Sigmoid colon (tissue), 6 donors: ENCODE measurements at regions not wholly inside any gene's neighbourhood (a gene's known extent, or its start where the extent isn't known, plus 50 kb on each side); places are given as distances from the start of the nearest gene placed in this dataset.

Experiments
- DNase-seq: peaks from one replicate; pipeline ENCODE4 v3.0.0-alpha.2; 2019
- H3K27ac ChIP-seq, 4 donors: fragments of 200-600 bp; sonication (generic); one replicate each; pipeline ENCODE4 v1.5.1; 2016 to 2019; ENCODE audit warnings: mild to moderate bottlenecking in 1 of 4
- H3K27me3 ChIP-seq, 3 donors: fragments of 200-600 bp; sonication (generic); one replicate each; pipeline ENCODE4 v1.5.1; 2019; ENCODE audit warnings: mild to moderate bottlenecking in 1 of 3
- H3K36me3 ChIP-seq, 4 donors: fragments of 200-600 bp; sonication (generic); one replicate each; pipeline ENCODE4 v1.5.1; 2016 to 2019
- H3K4me1 ChIP-seq, 4 donors: fragments of 200-600 bp; sonication (generic); one replicate each; pipeline ENCODE4 v1.5.1; 2017 to 2019
- H3K4me3 ChIP-seq, 4 donors: fragments of 200-600 bp; sonication (generic); one replicate each; pipeline ENCODE4 v1.5.1; 2017 to 2019; ENCODE audit warnings: mild to moderate bottlenecking in 2 of 4, moderate library complexity in 1 of 4
- H3K9me3 ChIP-seq, 4 donors: fragments of 200-600 bp in 3 of 4; sonication (generic) in 3 of 4; one replicate each; pipeline versions ENCODE4 v1.5.1 to v1.6.1; 2013 to 2019
- EP300 ChIP-seq, 4 donors: sonication (generic); formaldehyde crosslinking; IDR thresholded peaks; one replicate each; pipeline ENCODE4 v1.6.1; 2017; ENCODE audit warnings: antibody characterized with exemption in 4 of 4
- POLR2A ChIP-seq, 2 donors: fragments of 450-650 bp; IDR thresholded peaks; one replicate each; pipeline ENCODE4 v1.6.1; 2016; ENCODE audit warnings: antibody characterized with exemption in 2 of 2, mild to moderate bottlenecking in 2 of 2, moderate library complexity in 2 of 2
- POLR2AphosphoS5 ChIP-seq, 4 donors: sonication (generic); formaldehyde crosslinking; IDR thresholded peaks; one replicate each; pipeline ENCODE4 v1.6.1; 2017; ENCODE audit warnings: antibody characterized with exemption in 4 of 4
- WGBS, 2 donors: extraction: QIAGEN DNeasy Blood & Tissue Kit; methylation state at CpG; one replicate each; pipeline ENCODE4 v1.1.7; 2013; 5-methylcytosine and 5-hydroxymethylcytosine counted together
- intact Hi-C: fragments of 100-400 bp; cut with DNase I; formaldehyde crosslinking; loops from one replicate; pipeline ENCODE4 v1.15.1; 2023
- TF ChIP-seq, protein P1 (sequence below), 4 experiments: fragments of 450-650 bp in 3 of 4; fragments of 200-600 bp in 1 of 4; IDR thresholded peaks; one replicate each; pipeline ENCODE4 v1.5.1; 2016 to 2019; ENCODE audit warnings: antibody characterized with exemption in 4 of 4, mild to moderate bottlenecking in 3 of 4, moderate library complexity in 2 of 4
- donor health status: healthy with polysubstance abuse.
- donor health status: healthy.

DNA sequence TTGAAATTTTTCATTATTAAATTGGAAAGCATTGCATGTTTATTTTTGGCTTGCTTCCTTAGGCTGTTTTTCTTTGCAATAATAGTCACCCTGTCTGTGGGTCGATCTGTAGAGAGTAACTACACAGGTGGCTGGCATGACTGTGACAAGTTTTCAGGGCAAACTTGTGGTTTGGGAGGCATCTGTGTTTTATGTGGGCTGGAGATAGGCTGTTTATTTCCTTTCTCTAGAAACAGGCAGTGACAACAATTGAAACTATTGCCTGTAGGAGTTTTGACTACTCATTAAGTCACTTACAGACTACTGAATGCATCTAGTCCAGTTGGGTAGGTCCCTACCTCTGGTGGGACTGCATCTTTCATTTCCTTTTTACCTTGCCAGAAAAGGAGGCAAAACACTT, 155.6 kb downstream of the DYRK2 start:
- no peak overlapping the region for H3K4me3 ChIP-seq
- H3K36me3 ChIP-seq, result no peaks in the 10 kb centered on the region
- 29 to 75% methylated on average over 1 of the region's 1 CpG for WGBS, 2 donors
- no peaks in the 10 kb centered on the region for H3K9me3 ChIP-seq
- peaks cover 0 to 59% (median 43%) of the 10 kb centered on the region in 4 donors for H3K4me1 ChIP-seq
- intact Hi-C loops, result loop anchor here (5.0 kb wide), 1 partner anchor 137 kb away; no protein-coding TSS in a partner anchor
- peak overlapping the region in 3 of 4 donors; percentile 71 to 76 (median 73) for H3K27ac ChIP-seq
- no peak for DNase-seq
- TF ChIP-seq, protein P1, sequence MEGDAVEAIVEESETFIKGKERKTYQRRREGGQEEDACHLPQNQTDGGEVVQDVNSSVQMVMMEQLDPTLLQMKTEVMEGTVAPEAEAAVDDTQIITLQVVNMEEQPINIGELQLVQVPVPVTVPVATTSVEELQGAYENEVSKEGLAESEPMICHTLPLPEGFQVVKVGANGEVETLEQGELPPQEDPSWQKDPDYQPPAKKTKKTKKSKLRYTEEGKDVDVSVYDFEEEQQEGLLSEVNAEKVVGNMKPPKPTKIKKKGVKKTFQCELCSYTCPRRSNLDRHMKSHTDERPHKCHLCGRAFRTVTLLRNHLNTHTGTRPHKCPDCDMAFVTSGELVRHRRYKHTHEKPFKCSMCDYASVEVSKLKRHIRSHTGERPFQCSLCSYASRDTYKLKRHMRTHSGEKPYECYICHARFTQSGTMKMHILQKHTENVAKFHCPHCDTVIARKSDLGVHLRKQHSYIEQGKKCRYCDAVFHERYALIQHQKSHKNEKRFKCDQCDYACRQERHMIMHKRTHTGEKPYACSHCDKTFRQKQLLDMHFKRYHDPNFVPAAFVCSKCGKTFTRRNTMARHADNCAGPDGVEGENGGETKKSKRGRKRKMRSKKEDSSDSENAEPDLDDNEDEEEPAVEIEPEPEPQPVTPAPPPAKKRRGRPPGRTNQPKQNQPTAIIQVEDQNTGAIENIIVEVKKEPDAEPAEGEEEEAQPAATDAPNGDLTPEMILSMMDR (IDR thresholded peaks at IDR 0.05), result no peak
- no peak for TF ChIP-seq EP300 (IDR thresholded peaks at IDR 0.05)
- no peak for TF ChIP-seq POLR2A (IDR thresholded peaks at IDR 0.05)
- TF ChIP-seq POLR2AphosphoS5 (IDR thresholded peaks at IDR 0.05), result no peak
- H3K27me3 ChIP-seq, result no peaks in the 10 kb centered on the region

DNA sequence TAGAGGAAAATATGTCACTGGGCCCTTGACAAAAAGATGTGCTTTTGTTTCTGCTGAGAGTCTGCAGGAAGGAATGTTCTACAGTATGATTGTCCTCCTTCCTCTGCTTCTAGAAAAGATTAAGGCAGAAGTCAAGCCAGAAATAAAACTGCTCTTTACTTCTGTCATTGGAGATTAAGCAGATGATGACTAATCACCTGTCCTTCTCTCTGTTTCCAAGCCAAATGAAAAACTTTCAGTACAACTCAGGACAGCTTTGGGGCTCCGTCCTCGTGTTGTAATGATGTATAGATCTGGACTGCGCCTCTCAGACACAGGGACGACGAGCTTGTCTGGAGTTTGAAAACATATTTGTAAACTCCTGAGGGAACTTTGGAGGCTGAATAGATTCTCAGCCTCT, 159.3 kb downstream of the DYRK2 start:
- peaks cover 0 to 49% (median 35%) of the 10 kb centered on the region in 4 donors for H3K4me1 ChIP-seq
- 68 to 84% methylated on average over 5 of the region's 5 CpGs for WGBS, 2 donors
- intact Hi-C loops, result no loop called here
- H3K27ac ChIP-seq, result peak overlapping the region; percentile 62 to 82 (median 70)
- no peak for DNase-seq
- TF ChIP-seq POLR2AphosphoS5 (IDR thresholded peaks at IDR 0.05), result peak; percentile 62 to 90 (median 86)
- peak in 2 of 4 donors; percentile 32 to 36 for TF ChIP-seq EP300 (IDR thresholded peaks at IDR 0.05)
- no peak for TF ChIP-seq POLR2A (IDR thresholded peaks at IDR 0.05)
- TF ChIP-seq, protein P1 (IDR thresholded peaks at IDR 0.05), result no peak
- H3K36me3 ChIP-seq, result no peaks in the 10 kb centered on the region
- H3K9me3 ChIP-seq, result no peaks in the 10 kb centered on the region
- no peaks in the 10 kb centered on the region for H3K27me3 ChIP-seq
- no peak overlapping the region for H3K4me3 ChIP-seq

GRCh38 chr12:67810166-67810565, 161.6 kb downstream of the DYRK2 start:
- no peaks in the 10 kb centered on the region for H3K36me3 ChIP-seq
- intact Hi-C loops, result no loop called here
- DNase-seq, result no peak
- no peak overlapping the region for H3K4me3 ChIP-seq
- no peaks in the 10 kb centered on the region for H3K27me3 ChIP-seq
- H3K9me3 ChIP-seq, result no peaks in the 10 kb centered on the region
- H3K4me1 ChIP-seq, result peaks cover 0 to 35% (median 24%) of the 10 kb centered on the region in 4 donors
- H3K27ac ChIP-seq, result peak overlapping the region in 1 of 4 donors; percentile 76
- TF ChIP-seq EP300 (IDR thresholded peaks at IDR 0.05), result no peak
- no peak for TF ChIP-seq POLR2AphosphoS5 (IDR thresholded peaks at IDR 0.05)
- no peak for TF ChIP-seq POLR2A (IDR thresholded peaks at IDR 0.05)
- TF ChIP-seq, protein P1 (IDR thresholded peaks at IDR 0.05), result no peak

- intact Hi-C loops, result no loop called here
- Histone ChIP-seq H3K27me3 (no peaks in the 10 kb centered on the region), H3K27ac (no peak overlapping the region), H3K9me3 (no peaks in the 10 kb centered on the region), H3K4me1 (peaks cover 0 to 30% (median 19%) of the 10 kb centered on the region in 4 donors), H3K36me3 (no peaks in the 10 kb centered on the region), H3K4me3 (no peak overlapping the region)
- WGBS, 2 donors, result 62 to 85% methylated on average over 1 of the region's 1 CpG
- DNase-seq, result no peak
- TF ChIP-seq, protein P1 (IDR thresholded peaks at IDR 0.05), result no peak
- no peak for TF ChIP-seq POLR2A (IDR thresholded peaks at IDR 0.05)
- TF ChIP-seq EP300 (IDR thresholded peaks at IDR 0.05), result no peak
- TF ChIP-seq POLR2AphosphoS5 (IDR thresholded peaks at IDR 0.05), result no peak
Measured at GRCh38 chr12:67811437-67812361, 163.2 kb downstream of the DYRK2 start.
